ENCODE measurements at regions not wholly inside any gene's neighbourhood (a gene's known extent, or its start where the extent isn't known, plus 50 kb on each side); places are given as distances from the start of the nearest gene placed in this dataset.

GRCh38 chr14:86521843-86522242 lies 991.9 kb downstream of the FLRT2 start:
- TF ChIP-seq ZFX (IDR thresholded peaks at IDR 0.05) = no peak
- no peak overlapping the region for H3K27ac ChIP-seq

- H3K27ac ChIP-seq = no peak overlapping the region
- no peak for TF ChIP-seq ZFX (IDR thresholded peaks at IDR 0.05)
- no peak for TF ChIP-seq CTCF (conservative IDR thresholded peaks at IDR 0.05)
These were observed 991.2 kb downstream of the FLRT2 start for GRCh38 chr14:86521031-86521730.

- TF ChIP-seq CTCF (conservative IDR thresholded peaks at IDR 0.05) (no peak), ZFX (IDR thresholded peaks at IDR 0.05) (no peak)
- H3K27ac ChIP-seq = no peak overlapping the region
These were observed 988.4 kb downstream of the FLRT2 start for GRCh38 chr14:86518298-86518697.

GRCh38 chr14:86515195-86515594 lies 985.3 kb downstream of the FLRT2 start:
- TF ChIP-seq CTCF (conservative IDR thresholded peaks at IDR 0.05) (no peak), ZFX (IDR thresholded peaks at IDR 0.05) (no peak)
- H3K27ac ChIP-seq = no peak overlapping the region

- H3K27ac ChIP-seq = no peak overlapping the region
- no peak for TF ChIP-seq ZFX (IDR thresholded peaks at IDR 0.05)
- TF ChIP-seq CTCF (conservative IDR thresholded peaks at IDR 0.05) = no peak
These were observed 983.6 kb downstream of the FLRT2 start for GRCh38 chr14:86513564-86513963.

GRCh38 chr14:86513056-86513455 lies 983.1 kb downstream of the FLRT2 start:
- no peak overlapping the region for H3K27ac ChIP-seq
- no peak for TF ChIP-seq ZFX (IDR thresholded peaks at IDR 0.05)

- no peak for TF ChIP-seq ZFX (IDR thresholded peaks at IDR 0.05)
- TF ChIP-seq CTCF (conservative IDR thresholded peaks at IDR 0.05) = no peak
- H3K27ac ChIP-seq = no peak overlapping the region
These were observed 980.5 kb downstream of the FLRT2 start for GRCh38 chr14:86510491-86510890.

GRCh38 chr14:86505808-86506207 lies 975.9 kb downstream of the FLRT2 start:
- no peak for TF ChIP-seq CTCF (conservative IDR thresholded peaks at IDR 0.05)
- TF ChIP-seq ZFX (IDR thresholded peaks at IDR 0.05) = no peak
- no peak overlapping the region for H3K27ac ChIP-seq

Measured in C4-2B (cell line).